B cell (primary cell): ENCODE measurements at regions not wholly inside any gene's neighbourhood (a gene's known extent, or its start where the extent isn't known, plus 50 kb on each side); places are given as distances from the start of the nearest gene placed in this dataset.

Source experiments
- EZH2 ChIP-seq: IDR thresholded peaks from 2 replicates; pipeline ENCODE4 v1.6.1; 2012; ENCODE audit warnings: borderline replicate concordance, low read depth, mild to moderate bottlenecking, moderate library complexity, low read length; ENCODE audit not compliant: insufficient read depth, poor library complexity, severe bottlenecking
- TF ChIP-seq, protein P1 (sequence below): fragments of 200-600 bp; IDR thresholded peaks from one replicate; pipeline ENCODE4 v1.8.0; 2022; ENCODE audit warnings: antibody characterized with exemption, mild to moderate bottlenecking

DNA sequence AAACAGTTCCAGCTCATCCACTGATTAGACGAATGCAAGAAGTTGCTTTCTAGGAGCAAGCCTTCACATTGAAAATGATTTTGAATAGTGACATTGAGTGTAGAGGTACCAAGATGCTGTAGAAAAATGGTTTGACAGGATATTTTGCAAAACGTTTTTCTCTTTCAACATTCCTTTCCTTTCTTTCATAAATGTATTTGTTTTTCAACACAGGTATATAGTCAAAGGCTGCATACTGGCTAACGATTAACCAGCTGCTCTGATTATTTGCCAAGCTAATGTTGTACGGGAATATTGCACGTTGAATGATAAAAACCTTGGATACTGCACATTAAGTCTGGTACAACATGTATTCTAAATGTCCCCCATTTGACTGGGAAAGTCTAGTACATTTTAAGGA lies 78.8 kb upstream of the TENT5A start:
- TF ChIP-seq, protein P1, sequence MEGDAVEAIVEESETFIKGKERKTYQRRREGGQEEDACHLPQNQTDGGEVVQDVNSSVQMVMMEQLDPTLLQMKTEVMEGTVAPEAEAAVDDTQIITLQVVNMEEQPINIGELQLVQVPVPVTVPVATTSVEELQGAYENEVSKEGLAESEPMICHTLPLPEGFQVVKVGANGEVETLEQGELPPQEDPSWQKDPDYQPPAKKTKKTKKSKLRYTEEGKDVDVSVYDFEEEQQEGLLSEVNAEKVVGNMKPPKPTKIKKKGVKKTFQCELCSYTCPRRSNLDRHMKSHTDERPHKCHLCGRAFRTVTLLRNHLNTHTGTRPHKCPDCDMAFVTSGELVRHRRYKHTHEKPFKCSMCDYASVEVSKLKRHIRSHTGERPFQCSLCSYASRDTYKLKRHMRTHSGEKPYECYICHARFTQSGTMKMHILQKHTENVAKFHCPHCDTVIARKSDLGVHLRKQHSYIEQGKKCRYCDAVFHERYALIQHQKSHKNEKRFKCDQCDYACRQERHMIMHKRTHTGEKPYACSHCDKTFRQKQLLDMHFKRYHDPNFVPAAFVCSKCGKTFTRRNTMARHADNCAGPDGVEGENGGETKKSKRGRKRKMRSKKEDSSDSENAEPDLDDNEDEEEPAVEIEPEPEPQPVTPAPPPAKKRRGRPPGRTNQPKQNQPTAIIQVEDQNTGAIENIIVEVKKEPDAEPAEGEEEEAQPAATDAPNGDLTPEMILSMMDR, result no peak
- TF ChIP-seq EZH2, result no peak
